B cell (primary cell): ENCODE measurements at regions not wholly inside any gene's neighbourhood (a gene's known extent, or its start where the extent isn't known, plus 50 kb on each side); places are given as distances from the start of the nearest gene placed in this dataset.

ENCODE experiments used
- ATAC-seq: fragments of 200-7000 bp; cut with Tn5 transposase; one replicate; pipeline ENCODE4 v1.10.0; 2021; ENCODE audit warnings: low read depth, mild to moderate bottlenecking, moderate number of reproducible peaks, moderate library complexity
- CTCF ChIA-PET: fragments of 350-600 bp; sonication (Branson Sonifier 250); formaldehyde crosslinking; loops from one replicate; lab custom pipeline; 2021; ENCODE audit warnings: antibody characterized with exemption, inconsistent platforms; lab: Charles Lee
- POLR2A ChIA-PET: fragments of 350-600 bp; sonication (Branson Sonifier 250); formaldehyde crosslinking; loops from one replicate; lab custom pipeline; 2021; ENCODE audit warnings: antibody characterized with exemption; lab: Charles Lee
- DNase-seq: peaks from one replicate; pipeline ENCODE4 v3.0.0; 2013
- H2AFZ ChIP-seq: 2 replicates; pipeline ENCODE4 v1.6.1; 2012; ENCODE audit warnings: mild to moderate bottlenecking, low read depth, low read length; ENCODE audit not compliant: insufficient read depth, poor library complexity, severe bottlenecking
- H3K27ac ChIP-seq, 2 donors: 1 replicate in 1 of 2; 2 replicates in 1 of 2; pipeline ENCODE4 v1.5.1; 2012 to 2013; ENCODE audit warnings: low read length in 2 of 2, mild to moderate bottlenecking in 2 of 2, moderate library complexity in 1 of 2
- H3K27me3 ChIP-seq, 4 experiments: fragments of 200-600 bp in 1 of 4; sonication (generic) in 1 of 4; replicated peaks in 1 of 4; 1 replicate in 2 of 4; 2 replicates in 2 of 4; pipeline versions ENCODE4 v1.6.1 to v1.7.0; 2013 to 2016; ENCODE audit warnings: low read length in 3 of 4, mild to moderate bottlenecking in 2 of 4, mixed read lengths in 1 of 4, moderate library complexity in 1 of 4; ENCODE audit not compliant: insufficient read depth in 4 of 4, control insufficient read depth in 3 of 4; ENCODE audit errors: control extremely low read depth in 1 of 4
- H3K36me3 ChIP-seq, 2 experiments: replicated peaks in 1 of 2; 1 replicate in 1 of 2; 2 replicates in 1 of 2; pipeline versions ENCODE4 v1.6.1 to v1.7.1; 2013; ENCODE audit warnings: low read length in 1 of 2; ENCODE audit not compliant: insufficient read depth in 2 of 2, control insufficient read depth in 1 of 2; ENCODE audit errors: control extremely low read depth in 1 of 2, extremely low read depth in 1 of 2
- H3K4me1 ChIP-seq, 2 donors: fragments of 200-600 bp in 1 of 2; sonication (generic) in 1 of 2; 1 replicate in 1 of 2; 2 replicates in 1 of 2; pipeline versions ENCODE4 v1.5.1 to v1.6.1; 2013 to 2017; ENCODE audit warnings: low read length in 2 of 2; ENCODE audit not compliant: control insufficient read depth in 2 of 2, insufficient read depth in 2 of 2
- H3K4me2 ChIP-seq: replicated peaks from 2 replicates; pipeline ENCODE3; 2012; ENCODE audit warnings: mild to moderate bottlenecking, low read depth, low read length; ENCODE audit not compliant: poor library complexity, severe bottlenecking
- H3K4me3 ChIP-seq, 5 experiments: fragments of 200-600 bp in 1 of 5; sonication (generic) in 1 of 5; 1 replicate in 3 of 5; 2 replicates in 2 of 5; pipeline versions ENCODE4 v1.5.1 to v1.7.0; 2011 to 2016; ENCODE audit warnings: low read length in 4 of 5, mild to moderate bottlenecking in 4 of 5, low read depth in 2 of 5, control low read depth in 1 of 5, moderate library complexity in 1 of 5; ENCODE audit not compliant: insufficient read depth in 1 of 5; ENCODE audit errors: control extremely low read depth in 1 of 5, extremely low read depth in 1 of 5
- H3K79me2 ChIP-seq: fragments of 200-600 bp; sonication (generic); one replicate; pipeline ENCODE4 v1.6.0; 2016; ENCODE audit warnings: low read length; ENCODE audit not compliant: control insufficient read depth, insufficient read depth
- H3K9ac ChIP-seq: fragments of 200-600 bp; sonication (generic); 2 replicates; pipeline ENCODE4 v1.6.1; 2017; ENCODE audit warnings: mild to moderate bottlenecking, low read length, moderate library complexity
- H3K9me3 ChIP-seq, 3 donors: one replicate each; pipeline versions ENCODE4 v1.6.1 to v1.7.1; 2013; ENCODE audit warnings: low read length in 2 of 3; ENCODE audit not compliant: control insufficient read depth in 2 of 3, insufficient read depth in 1 of 3; ENCODE audit errors: control extremely low read depth in 1 of 3
- H4K20me1 ChIP-seq: 2 replicates; pipeline ENCODE4 v1.6.0; 2012; ENCODE audit warnings: mild to moderate bottlenecking, low read length; ENCODE audit not compliant: insufficient read depth, control insufficient read depth, poor library complexity, severe bottlenecking
- H3K27ac Mint-ChIP-seq: one replicate; pipeline ENCODE4 v1.8.0; 2021; ENCODE audit warnings: mixed read lengths
- H3K27me3 Mint-ChIP-seq: one replicate; pipeline ENCODE4 v1.8.0; 2021; ENCODE audit warnings: mixed read lengths
- H3K4me1 Mint-ChIP-seq: one replicate; pipeline ENCODE4 v1.8.0; 2021; ENCODE audit warnings: mixed read lengths
- H3K4me3 Mint-ChIP-seq: one replicate; pipeline ENCODE4 v1.8.0; 2021; ENCODE audit warnings: mixed read lengths
- H3K9me3 Mint-ChIP-seq: one replicate; pipeline ENCODE4 v1.8.0; 2022; ENCODE audit warnings: mixed read lengths; ENCODE audit not compliant: insufficient read depth
- EZH2 ChIP-seq: IDR thresholded peaks from 2 replicates; pipeline ENCODE4 v1.6.1; 2012; ENCODE audit warnings: borderline replicate concordance, low read depth, mild to moderate bottlenecking, moderate library complexity, low read length; ENCODE audit not compliant: insufficient read depth, poor library complexity, severe bottlenecking
- WGBS: methylation state at CpG from one replicate; pipeline ENCODE4 v1.1.5; 2013; ENCODE audit warnings: missing lambda C conversion rate; ENCODE audit not compliant: insufficient coverage; 5-methylcytosine and 5-hydroxymethylcytosine counted together
- intact Hi-C: fragments of 100-400 bp; cut with micrococcal nuclease; formaldehyde crosslinking; loops from one replicate; pipeline ENCODE4 v1.10.0; 2022
- TF ChIP-seq, protein P1 (sequence below): fragments of 200-600 bp; IDR thresholded peaks from one replicate; pipeline ENCODE4 v1.8.0; 2022; ENCODE audit warnings: antibody characterized with exemption, mild to moderate bottlenecking

DNA sequence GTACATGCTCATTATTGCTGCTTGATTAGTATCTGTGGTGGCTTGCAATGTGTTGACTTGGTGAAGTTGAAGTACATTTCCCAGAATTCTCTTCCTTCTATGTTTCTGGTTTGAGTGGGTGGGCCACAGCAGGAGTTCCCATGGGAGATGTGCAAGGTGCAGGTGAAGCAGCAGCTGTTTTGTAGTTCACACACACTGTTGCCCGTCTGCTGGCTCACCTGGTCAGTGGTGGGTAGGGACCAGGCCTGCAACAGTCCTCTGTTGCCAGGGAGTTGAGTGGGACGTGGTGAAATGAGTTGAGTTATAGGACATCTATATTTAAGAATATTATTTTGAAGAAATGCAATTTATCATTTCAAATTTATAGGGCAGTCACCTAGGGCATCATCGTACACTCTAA lies 417.4 kb downstream of the TMEM135 start:
- intact Hi-C loops, result no loop called here
- no peaks in the 10 kb centered on the region for H4K20me1 ChIP-seq
- DNase-seq (no peak), ATAC-seq (no peak)
- no peak overlapping the region for H3K4me3 Mint-ChIP-seq
- POLR2A ChIA-PET, result no interaction called here
- H3K4me2 ChIP-seq, result no peak overlapping the region
- H3K27me3 ChIP-seq, result no peaks in the 10 kb centered on the region
- no peaks in the 10 kb centered on the region for H3K79me2 ChIP-seq
- no peak overlapping the region for H3K4me3 ChIP-seq
- H3K9me3 ChIP-seq, result no peaks in the 10 kb centered on the region
- 50% methylated on average over 1 of the region's 3 CpGs for WGBS
- no peak for TF ChIP-seq EZH2
- TF ChIP-seq, protein P1, sequence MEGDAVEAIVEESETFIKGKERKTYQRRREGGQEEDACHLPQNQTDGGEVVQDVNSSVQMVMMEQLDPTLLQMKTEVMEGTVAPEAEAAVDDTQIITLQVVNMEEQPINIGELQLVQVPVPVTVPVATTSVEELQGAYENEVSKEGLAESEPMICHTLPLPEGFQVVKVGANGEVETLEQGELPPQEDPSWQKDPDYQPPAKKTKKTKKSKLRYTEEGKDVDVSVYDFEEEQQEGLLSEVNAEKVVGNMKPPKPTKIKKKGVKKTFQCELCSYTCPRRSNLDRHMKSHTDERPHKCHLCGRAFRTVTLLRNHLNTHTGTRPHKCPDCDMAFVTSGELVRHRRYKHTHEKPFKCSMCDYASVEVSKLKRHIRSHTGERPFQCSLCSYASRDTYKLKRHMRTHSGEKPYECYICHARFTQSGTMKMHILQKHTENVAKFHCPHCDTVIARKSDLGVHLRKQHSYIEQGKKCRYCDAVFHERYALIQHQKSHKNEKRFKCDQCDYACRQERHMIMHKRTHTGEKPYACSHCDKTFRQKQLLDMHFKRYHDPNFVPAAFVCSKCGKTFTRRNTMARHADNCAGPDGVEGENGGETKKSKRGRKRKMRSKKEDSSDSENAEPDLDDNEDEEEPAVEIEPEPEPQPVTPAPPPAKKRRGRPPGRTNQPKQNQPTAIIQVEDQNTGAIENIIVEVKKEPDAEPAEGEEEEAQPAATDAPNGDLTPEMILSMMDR, result no peak
- no peak overlapping the region for H3K27ac ChIP-seq
- H3K9ac ChIP-seq, result no peak overlapping the region
- H3K4me1 Mint-ChIP-seq, result peaks cover 5% of the 10 kb centered on the region
- H3K9me3 Mint-ChIP-seq, result no peaks in the 10 kb centered on the region
- no peak overlapping the region for H2AFZ ChIP-seq
- no peaks in the 10 kb centered on the region for H3K27me3 Mint-ChIP-seq
- no peaks in the 10 kb centered on the region for H3K36me3 ChIP-seq
- CTCF ChIA-PET, result interaction anchor here (0.8 kb wide), 1 partner anchor 32 kb away, joined by 3 read pairs; no protein-coding TSS in a partner anchor
- no peaks in the 10 kb centered on the region for H3K4me1 ChIP-seq
- no peak overlapping the region for H3K27ac Mint-ChIP-seq

DNA sequence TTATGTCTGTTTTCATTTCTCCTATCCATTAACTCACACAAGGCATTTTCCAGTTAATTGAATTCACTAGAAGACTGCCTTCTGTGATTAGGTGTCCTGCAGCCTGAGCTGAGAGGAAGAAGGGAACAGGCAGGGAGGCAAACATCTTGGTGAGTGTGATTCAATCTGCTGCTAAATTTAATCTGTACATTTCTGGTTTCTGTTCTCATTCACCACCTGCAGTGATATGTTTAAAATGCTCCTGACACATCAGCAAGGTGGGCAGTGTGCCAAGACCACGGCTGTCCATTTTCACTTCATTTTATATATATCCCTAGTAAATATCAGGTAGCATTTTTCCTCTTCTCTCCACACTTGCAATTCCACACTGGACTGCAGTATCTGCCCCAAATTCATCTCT lies 416.5 kb downstream of the TMEM135 start:
- H3K4me1 ChIP-seq, result no peaks in the 10 kb centered on the region
- no peak overlapping the region for H3K4me2 ChIP-seq
- intact Hi-C loops, result no loop called here
- no peak overlapping the region for H3K27ac ChIP-seq
- H3K4me3 Mint-ChIP-seq, result no peak overlapping the region
- no peaks in the 10 kb centered on the region for H3K9me3 Mint-ChIP-seq
- H3K4me1 Mint-ChIP-seq, result peaks cover 5% of the 10 kb centered on the region
- no peak for ATAC-seq
- no CpG with 5 or more reads among the region's 1 CpG for WGBS
- H3K4me3 ChIP-seq, result no peak overlapping the region
- H3K79me2 ChIP-seq, result no peaks in the 10 kb centered on the region
- H3K27me3 Mint-ChIP-seq, result no peaks in the 10 kb centered on the region
- TF ChIP-seq, protein P1, result no peak
- no peak for TF ChIP-seq EZH2
- H2AFZ ChIP-seq, result no peak overlapping the region
- H3K9me3 ChIP-seq, result peaks cover 0 to 1% (median 0%) of the 10 kb centered on the region in 3 donors
- no peak overlapping the region for H3K9ac ChIP-seq
- CTCF ChIA-PET, result interaction anchor here (0.8 kb wide), 1 partner anchor 31 kb away, joined by 3 read pairs; no protein-coding TSS in a partner anchor
- no peaks in the 10 kb centered on the region for H4K20me1 ChIP-seq
- H3K27ac Mint-ChIP-seq, result no peak overlapping the region
- H3K27me3 ChIP-seq, result no peaks in the 10 kb centered on the region
- POLR2A ChIA-PET, result no interaction called here
- no peaks in the 10 kb centered on the region for H3K36me3 ChIP-seq
- DNase-seq, result no peak
